Astrocyte of the cerebellum (primary cell): ENCODE measurements at regions not wholly inside any gene's neighbourhood (a gene's known extent, or its start where the extent isn't known, plus 50 kb on each side); places are given as distances from the start of the nearest gene placed in this dataset.
"Not testable (repeated sequence)": the region's sequence is repeated elsewhere in the genome, so short reads cannot be mapped to it uniquely, and the experiment has no call there.

Experiments used
- DNase-seq: peaks from one replicate; pipeline ENCODE4 v3.0.0-alpha.2; 2011; ENCODE audit warnings: low read depth
- H3K4me3 ChIP-seq: 2 replicates; pipeline ENCODE4 v1.5.1; 2011; ENCODE audit warnings: mild to moderate bottlenecking, low read depth, low read length, moderate library complexity
- CTCF ChIP-seq: IDR thresholded peaks from 2 replicates; pipeline ENCODE4 v1.5.1; 2012; ENCODE audit warnings: low read length, low read depth, moderate library complexity, mild to moderate bottlenecking; ENCODE audit errors: missing control alignments
- in situ Hi-C: cut with HindIII; loops from 2 replicates; pipeline ENCODE4 v1.10.0; 2017; ENCODE audit warnings: low sequenced_read_pairs

GRCh38 chr10:63675171-63675570 is 154.0 kb downstream of the REEP3 start:
- in situ Hi-C loops = no loop called here
- H3K4me3 ChIP-seq = no peak overlapping the region
- peak; percentile 35 for DNase-seq
- TF ChIP-seq CTCF = no peak

- H3K4me3 ChIP-seq = no peak overlapping the region
- in situ Hi-C loops = no loop called here
- no peak for DNase-seq
- no peak for TF ChIP-seq CTCF
Observed at GRCh38 chr10:63677001-63677400, 155.8 kb downstream of the REEP3 start.

GRCh38 chr10:63680545-63680944 is 159.3 kb downstream of the REEP3 start:
- DNase-seq, in situ Hi-C loops, H3K4me3 ChIP-seq: not testable (repeated sequence)

GRCh38 chr10:63681993-63682697 is 160.9 kb downstream of the REEP3 start:
- no peak overlapping the region for H3K4me3 ChIP-seq
- TF ChIP-seq CTCF = no peak
- no peak for DNase-seq
- in situ Hi-C loops = no loop called here

- DNase-seq, in situ Hi-C loops: not testable (repeated sequence)
Observed at GRCh38 chr10:63682698-63683052, 161.5 kb downstream of the REEP3 start.

GRCh38 chr10:63683223-63683622 is 162.0 kb downstream of the REEP3 start:
- no peak overlapping the region for H3K4me3 ChIP-seq
- in situ Hi-C loops = no loop called here
- TF ChIP-seq CTCF = no peak
- DNase-seq = no peak

More at GRCh38 chr10:63682698-63683052, 161.5 kb downstream of the REEP3 start:
- H3K4me3 ChIP-seq = not testable (repeated sequence)

GRCh38 chr10:63683686-63684085 is 162.5 kb downstream of the REEP3 start:
- DNase-seq = no peak
- in situ Hi-C loops = no loop called here
- TF ChIP-seq CTCF = no peak
- H3K4me3 ChIP-seq = no peak overlapping the region
